ENCODE measurements at regions not wholly inside any gene's neighbourhood (a gene's known extent, or its start where the extent isn't known, plus 50 kb on each side); places are given as distances from the start of the nearest gene placed in this dataset.

- TF ChIP-seq EZH2 (IDR thresholded peaks at IDR 0.05; ENCODE audit: insufficient read depth, poor library complexity, severe bottlenecking) (no peak), EZH2phosphoT487 (IDR thresholded peaks at IDR 0.05; ENCODE audit: insufficient read depth, low read depth) (no peak)
These were observed 656.4 kb upstream of the TEX47 start for GRCh38 chr7:89451911-89452310.

Data from GM23248 (cell line).